HCT116 (cell line): ENCODE measurements at regions not wholly inside any gene's neighbourhood (a gene's known extent, or its start where the extent isn't known, plus 50 kb on each side); places are given as distances from the start of the nearest gene placed in this dataset.

Experiments
- ATAC-seq: fragments of 200-7000 bp; cut with Tn5 transposase; 2 replicates; pipeline ENCODE4 v1.9.1; 2020; ENCODE audit warnings: mild to moderate bottlenecking, moderate library complexity
- BruUV-seq: library from RNA; stranded (reverse); fragments of 400-500 nt; replicated peaks from 2 replicates; lab custom pipeline; 2021; lab: Mats Ljungman, UMichigan
- CTCF ChIA-PET: fragments of 300-600 bp; sonication (Branson Sonifier 250); formaldehyde crosslinking; loops from one replicate; lab custom pipeline; 2021; ENCODE audit warnings: antibody characterized with exemption; lab: Charles Lee
- POLR2A ChIA-PET: fragments of 300-600, 350-600 bp; sonication (Branson Sonifier 250); formaldehyde crosslinking; loops from one replicate; lab custom pipeline; 2021; ENCODE audit warnings: antibody characterized with exemption; lab: Charles Lee
- RAD21 ChIA-PET, 2 experiments: fragments of 300-600 bp; sonication (Branson Sonifier 250); formaldehyde crosslinking; loops; one replicate each; lab custom pipeline; 2023; ENCODE audit warnings: low total read pairs in 2 of 2; ENCODE audit not compliant: uncharacterized antibody in 2 of 2, unreplicated experiment in 2 of 2, low non-redundant PET in 1 of 2; lab: Charles Lee
- DNase-seq: peaks from one replicate; pipeline ENCODE4 v3.0.0-alpha.2; 2010; ENCODE audit warnings: low read depth, low spot score
- H2AFZ ChIP-seq: fragments of 200-600 bp; shearing (Covaris generic), sonication (generic); 2 replicates; pipeline ENCODE4 v1.6.1; 2017; ENCODE audit warnings: low read depth, mixed run types, mixed read lengths, antibody characterized with exemption, low read length; ENCODE audit not compliant: poor library complexity, severe bottlenecking
- H3K27ac ChIP-seq: 2 replicates; pipeline ENCODE4 v1.5.1; 2012; ENCODE audit warnings: low read depth, low read length
- H3K27me3 ChIP-seq: fragments of 200-600 bp; sonication (generic); 2 replicates; pipeline ENCODE4 v1.6.1; 2016; ENCODE audit warnings: mixed run types, low read length, mixed read lengths; ENCODE audit not compliant: insufficient read depth
- H3K36me3 ChIP-seq, 2 experiments: fragments of 200-500 bp in 1 of 2; fragments of 200-600 bp in 1 of 2; sonication (Bioruptor generic) in 1 of 2; sonication (generic) in 1 of 2; 2 replicates each; pipeline versions ENCODE4 v1.5.1 to v1.6.1; 2014 to 2016; ENCODE audit warnings: low read length in 2 of 2, inconsistent platforms in 1 of 2, mixed read lengths in 1 of 2, mixed run types in 1 of 2; ENCODE audit not compliant: insufficient read depth in 2 of 2, control insufficient read depth in 1 of 2
- H3K4me1 ChIP-seq, 2 experiments: fragments of 200-600 bp in 1 of 2; sonication (generic) in 1 of 2; 2 replicates each; pipeline versions ENCODE4 v1.5.1 to v1.6.1; 2012 to 2017; ENCODE audit warnings: low read length in 2 of 2, inconsistent platforms in 1 of 2, mild to moderate bottlenecking in 1 of 2, mixed read lengths in 1 of 2, mixed run types in 1 of 2, moderate library complexity in 1 of 2; ENCODE audit not compliant: insufficient read depth in 2 of 2, control insufficient read depth in 1 of 2
- H3K4me2 ChIP-seq: fragments of 200-600 bp; sonication (generic); 2 replicates; pipeline ENCODE4 v1.6.1; 2017; ENCODE audit warnings: mixed run types, low read length, mixed read lengths
- H3K4me3 ChIP-seq, 2 experiments: fragments of 200-600 bp in 1 of 2; sonication (generic) in 1 of 2; replicated peaks in 1 of 2; 2 replicates each; pipeline ENCODE4 v1.5.1; 2011 to 2016; ENCODE audit warnings: low read length in 2 of 2, control low read depth in 1 of 2, low read depth in 1 of 2, mild to moderate bottlenecking in 1 of 2, mixed read lengths in 1 of 2, mixed run types in 1 of 2
- H3K79me2 ChIP-seq: fragments of 200-600 bp; sonication (generic); 2 replicates; pipeline ENCODE4 v1.6.1; 2017; ENCODE audit warnings: mild to moderate bottlenecking, mixed run types, low read length, moderate library complexity, mixed read lengths; ENCODE audit not compliant: insufficient read depth
- H3K9ac ChIP-seq: fragments of 200-600 bp; sonication (generic); 2 replicates; pipeline ENCODE4 v1.6.1; 2016; ENCODE audit warnings: low read length, mixed read lengths
- H3K9me2 ChIP-seq: fragments of 200-600 bp; sonication (generic), shearing (Covaris generic); 2 replicates; pipeline ENCODE4 v1.6.1; 2017; ENCODE audit warnings: mixed run types, mild to moderate bottlenecking, moderate library complexity; ENCODE audit not compliant: insufficient read depth
- H3K9me3 ChIP-seq, 2 experiments: fragments of 200-500 bp in 1 of 2; fragments of 200-600 bp in 1 of 2; sonication (Bioruptor generic) in 1 of 2; sonication (generic) in 1 of 2; 2 replicates each; pipeline ENCODE4 v1.6.1; 2014 to 2017; ENCODE audit warnings: low read length in 2 of 2, mixed read lengths in 2 of 2, inconsistent platforms in 1 of 2, low read depth in 1 of 2, mild to moderate bottlenecking in 1 of 2, mixed run types in 1 of 2, moderate library complexity in 1 of 2; ENCODE audit not compliant: control insufficient read depth in 1 of 2, insufficient read depth in 1 of 2
- H4K20me1 ChIP-seq: fragments of 200-600 bp; sonication (generic), shearing (Covaris generic); 2 replicates; pipeline ENCODE4 v1.6.1; 2017; ENCODE audit warnings: mixed run types, mild to moderate bottlenecking, moderate library complexity; ENCODE audit not compliant: insufficient read depth
- CBX3 ChIP-seq: IDR thresholded peaks from 2 replicates; pipeline ENCODE4 v1.6.1; 2012; ENCODE audit warnings: low read depth
- CEBPB ChIP-seq: IDR thresholded peaks from 2 replicates; pipeline ENCODE4 v1.6.1; 2012; ENCODE audit warnings: low read depth
- EGR1 ChIP-seq: IDR thresholded peaks from 2 replicates; pipeline ENCODE4 v1.6.1; 2012; ENCODE audit warnings: low read depth
- EZH2 ChIP-seq: fragments of 200-600 bp; sonication (generic); IDR thresholded peaks from 2 replicates; pipeline ENCODE4 v1.6.1; 2017; ENCODE audit warnings: antibody characterized with exemption, mixed run types
- EZH2phosphoT487 ChIP-seq: fragments of 200-600 bp; IDR thresholded peaks from 2 replicates; pipeline ENCODE4 v1.6.1; 2018; ENCODE audit warnings: antibody characterized with exemption, borderline replicate concordance
- JUND ChIP-seq: IDR thresholded peaks from 2 replicates; pipeline ENCODE4 v1.6.1; 2012
- POLR2A ChIP-seq: IDR thresholded peaks from 2 replicates; pipeline ENCODE4 v1.7.0; 2011; ENCODE audit warnings: borderline replicate concordance; ENCODE audit not compliant: insufficient read depth, insufficient read length; ENCODE audit errors: extremely low read depth
- POLR2AphosphoS5 ChIP-seq: IDR thresholded peaks from 2 replicates; pipeline ENCODE4 v1.6.1; 2011; ENCODE audit warnings: mild to moderate bottlenecking, low read depth, low read length, moderate library complexity
- SIN3A ChIP-seq: IDR thresholded peaks from 2 replicates; pipeline ENCODE4 v1.6.1; 2012; ENCODE audit warnings: low read depth
- SP1 ChIP-seq: IDR thresholded peaks from 2 replicates; pipeline ENCODE4 v1.6.1; 2012; ENCODE audit warnings: low read depth
- TCF7L2 ChIP-seq: IDR thresholded peaks from 2 replicates; pipeline ENCODE4 v1.7.0; 2011; ENCODE audit warnings: borderline replicate concordance, inconsistent platforms; ENCODE audit not compliant: insufficient read depth, insufficient read length; ENCODE audit errors: extremely low read depth
- YY1 ChIP-seq: IDR thresholded peaks from 2 replicates; pipeline ENCODE4 v1.6.1; 2011; ENCODE audit warnings: low read length, low read depth, moderate library complexity, mild to moderate bottlenecking; ENCODE audit not compliant: insufficient replicate concordance; ENCODE audit errors: extremely low read depth
- ZBTB33 ChIP-seq: IDR thresholded peaks from 2 replicates; pipeline ENCODE4 v1.6.1; 2011; ENCODE audit warnings: mild to moderate bottlenecking, low read length, moderate library complexity; ENCODE audit not compliant: insufficient replicate concordance; ENCODE audit errors: extremely low read depth
- ZFX ChIP-seq: fragments of 450-650 bp; IDR thresholded peaks from 2 replicates; pipeline ENCODE4 v1.6.1; 2017
- ZNF274 ChIP-seq: fragments of 200-500 bp; sonication (Bioruptor generic); IDR thresholded peaks from 2 replicates; pipeline ENCODE4 v1.6.1; 2014; ENCODE audit warnings: mild to moderate bottlenecking, low read depth, low read length, inconsistent platforms
- intact Hi-C: fragments of 100-400 bp; cut with micrococcal nuclease; formaldehyde crosslinking; loops from 2 replicates; pipeline ENCODE4 v1.10.0; 2022
- TF ChIP-seq, protein P1 (sequence below), 3 experiments: fragments of 200-600 bp in 1 of 3; sonication (generic) in 1 of 3; IDR thresholded peaks in 2 of 3; conservative IDR thresholded peaks in 1 of 3; 2 replicates each; pipeline ENCODE4 v1.5.1; 2012 to 2017; ENCODE audit warnings: low read depth in 2 of 3, low read length in 2 of 3, antibody characterized with exemption in 1 of 3, borderline replicate concordance in 1 of 3, control low read depth in 1 of 3, mild to moderate bottlenecking in 1 of 3, mixed read lengths in 1 of 3, mixed run types in 1 of 3, moderate library complexity in 1 of 3; ENCODE audit not compliant: insufficient read depth in 1 of 3
- TF ChIP-seq, protein P2 (sequence below): IDR thresholded peaks from 2 replicates; pipeline ENCODE4 v1.6.1; 2012
- TF ChIP-seq, protein P3 (sequence below): IDR thresholded peaks from 2 replicates; pipeline ENCODE4 v1.6.1; 2012

GRCh38 chr7:40996233-40996677 is 706.6 kb downstream of the INHBA start:
- no peak for TF ChIP-seq ZFX
- no peak for TF ChIP-seq EGR1
- TF ChIP-seq CBX3 = no peak
- no peak for TF ChIP-seq ZBTB33
- TF ChIP-seq, protein P1, sequence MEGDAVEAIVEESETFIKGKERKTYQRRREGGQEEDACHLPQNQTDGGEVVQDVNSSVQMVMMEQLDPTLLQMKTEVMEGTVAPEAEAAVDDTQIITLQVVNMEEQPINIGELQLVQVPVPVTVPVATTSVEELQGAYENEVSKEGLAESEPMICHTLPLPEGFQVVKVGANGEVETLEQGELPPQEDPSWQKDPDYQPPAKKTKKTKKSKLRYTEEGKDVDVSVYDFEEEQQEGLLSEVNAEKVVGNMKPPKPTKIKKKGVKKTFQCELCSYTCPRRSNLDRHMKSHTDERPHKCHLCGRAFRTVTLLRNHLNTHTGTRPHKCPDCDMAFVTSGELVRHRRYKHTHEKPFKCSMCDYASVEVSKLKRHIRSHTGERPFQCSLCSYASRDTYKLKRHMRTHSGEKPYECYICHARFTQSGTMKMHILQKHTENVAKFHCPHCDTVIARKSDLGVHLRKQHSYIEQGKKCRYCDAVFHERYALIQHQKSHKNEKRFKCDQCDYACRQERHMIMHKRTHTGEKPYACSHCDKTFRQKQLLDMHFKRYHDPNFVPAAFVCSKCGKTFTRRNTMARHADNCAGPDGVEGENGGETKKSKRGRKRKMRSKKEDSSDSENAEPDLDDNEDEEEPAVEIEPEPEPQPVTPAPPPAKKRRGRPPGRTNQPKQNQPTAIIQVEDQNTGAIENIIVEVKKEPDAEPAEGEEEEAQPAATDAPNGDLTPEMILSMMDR (IDR thresholded peaks at IDR 0.05 in 2 of 3, conservative IDR thresholded peaks at IDR 0.05 in 1 of 3; ENCODE audit: borderline replicate concordance in 1 of 3, insufficient read depth in 1 of 3, low read depth in 2 of 3, low read length in 2 of 3) = no peak
- no peak for TF ChIP-seq TCF7L2
- TF ChIP-seq, protein P2, sequence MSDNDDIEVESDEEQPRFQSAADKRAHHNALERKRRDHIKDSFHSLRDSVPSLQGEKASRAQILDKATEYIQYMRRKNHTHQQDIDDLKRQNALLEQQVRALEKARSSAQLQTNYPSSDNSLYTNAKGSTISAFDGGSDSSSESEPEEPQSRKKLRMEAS = no peak
- TF ChIP-seq ZNF274 = no peak
- TF ChIP-seq POLR2AphosphoS5 = no peak
- TF ChIP-seq EZH2 = no peak
- no peak for TF ChIP-seq JUND
- no peak for TF ChIP-seq SIN3A
- TF ChIP-seq YY1 = no peak
- TF ChIP-seq, protein P3, sequence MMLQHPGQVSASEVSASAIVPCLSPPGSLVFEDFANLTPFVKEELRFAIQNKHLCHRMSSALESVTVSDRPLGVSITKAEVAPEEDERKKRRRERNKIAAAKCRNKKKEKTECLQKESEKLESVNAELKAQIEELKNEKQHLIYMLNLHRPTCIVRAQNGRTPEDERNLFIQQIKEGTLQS = no peak
- no peak for TF ChIP-seq EZH2phosphoT487
- TF ChIP-seq CEBPB = no peak
- no peak for TF ChIP-seq POLR2A
- no peak for TF ChIP-seq SP1
- Histone ChIP-seq H3K79me2 (no peaks in the 10 kb centered on the region), H2AFZ (no peak overlapping the region), H3K4me1 (no peaks in the 10 kb centered on the region), H3K27ac (no peak overlapping the region), H3K4me2 (no peak overlapping the region), H3K4me3 (no peak overlapping the region), H3K36me3 (no peaks in the 10 kb centered on the region), H3K9me2 (no peaks in the 10 kb centered on the region), H3K9ac (no peak overlapping the region), H4K20me1 (no peaks in the 10 kb centered on the region), H3K9me3 (no peaks in the 10 kb centered on the region), H3K27me3 (no peaks in the 10 kb centered on the region)
- RAD21 ChIA-PET = no interaction called here
- POLR2A ChIA-PET = no interaction called here
- CTCF ChIA-PET = no interaction called here
- DNase-seq (no peak), ATAC-seq (no peak)
- intact Hi-C loops = no loop called here
- BruUV-seq = no TSS peak
